GM06990 (cell line): ENCODE measurements at regions not wholly inside any gene's neighbourhood (a gene's known extent, or its start where the extent isn't known, plus 50 kb on each side); places are given as distances from the start of the nearest gene placed in this dataset.

Experiments
- DNase-seq: peaks from one replicate; pipeline ENCODE4 v3.0.0-alpha.2; 2011; ENCODE audit not compliant: insufficient read length; ENCODE audit errors: extremely low read depth
- H3K27me3 ChIP-seq: replicated peaks from 2 replicates; pipeline ENCODE4 v1.6.0; 2011; ENCODE audit warnings: low read length; ENCODE audit not compliant: control insufficient read depth, insufficient read depth
- H3K36me3 ChIP-seq: 2 replicates; pipeline ENCODE4 v1.5.1; 2011; ENCODE audit warnings: low read length; ENCODE audit not compliant: control insufficient read depth, insufficient read depth
- H3K4me3 ChIP-seq: replicated peaks from 2 replicates; pipeline ENCODE4 v1.5.1; 2011; ENCODE audit warnings: low read depth, mild to moderate bottlenecking, control low read depth, low read length
- CTCF ChIP-seq: IDR thresholded peaks from 2 replicates; pipeline ENCODE4 v1.5.1; 2011; ENCODE audit warnings: low read length, control low read depth, mild to moderate bottlenecking, inconsistent platforms; ENCODE audit not compliant: insufficient read depth, poor library complexity, severe bottlenecking

GRCh38 chr14:80105488-80105994 is 105.8 kb downstream of the DIO2 start:
- Histone ChIP-seq H3K4me3 (no peak overlapping the region), H3K27me3 (no peaks in the 10 kb centered on the region), H3K36me3 (no peaks in the 10 kb centered on the region)
- no peak for TF ChIP-seq CTCF
- DNase-seq = no peak

DNA sequence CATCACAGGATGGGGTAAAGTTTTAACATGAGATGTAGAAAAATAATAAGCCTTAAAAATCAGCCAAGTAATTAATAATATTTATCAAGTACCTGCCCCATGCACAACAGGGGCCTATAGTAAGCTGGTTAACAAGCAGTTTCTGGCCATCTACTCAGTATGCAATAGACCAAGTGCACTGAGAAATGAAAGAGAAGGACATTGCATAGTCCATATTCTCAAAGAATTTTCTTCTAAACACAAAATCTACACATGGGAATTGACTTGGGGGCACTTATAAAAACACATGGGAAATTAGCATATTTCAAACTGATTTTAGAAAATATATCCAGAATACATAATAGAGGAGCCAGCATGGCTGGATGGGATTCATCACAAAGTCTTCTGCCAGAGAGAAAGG is 109.5 kb downstream of the DIO2 start:
- Histone ChIP-seq H3K36me3 (no peaks in the 10 kb centered on the region), H3K4me3 (no peak overlapping the region), H3K27me3 (no peaks in the 10 kb centered on the region)
- DNase-seq = no peak
- TF ChIP-seq CTCF = no peak

- TF ChIP-seq CTCF = no peak
- DNase-seq = no peak
Observed at GRCh38 chr14:80100681-80101080, 110.6 kb downstream of the DIO2 start.

GRCh38 chr14:80095623-80096022 is 115.7 kb downstream of the DIO2 start:
- Histone ChIP-seq H3K27me3 (no peaks in the 10 kb centered on the region), H3K4me3 (no peak overlapping the region), H3K36me3 (no peaks in the 10 kb centered on the region)
- no peak for DNase-seq
- TF ChIP-seq CTCF = no peak

More at GRCh38 chr14:80100681-80101080, 110.6 kb downstream of the DIO2 start:
- Histone ChIP-seq H3K27me3 (no peaks in the 10 kb centered on the region), H3K4me3 (no peak overlapping the region), H3K36me3 (no peaks in the 10 kb centered on the region)

DNA sequence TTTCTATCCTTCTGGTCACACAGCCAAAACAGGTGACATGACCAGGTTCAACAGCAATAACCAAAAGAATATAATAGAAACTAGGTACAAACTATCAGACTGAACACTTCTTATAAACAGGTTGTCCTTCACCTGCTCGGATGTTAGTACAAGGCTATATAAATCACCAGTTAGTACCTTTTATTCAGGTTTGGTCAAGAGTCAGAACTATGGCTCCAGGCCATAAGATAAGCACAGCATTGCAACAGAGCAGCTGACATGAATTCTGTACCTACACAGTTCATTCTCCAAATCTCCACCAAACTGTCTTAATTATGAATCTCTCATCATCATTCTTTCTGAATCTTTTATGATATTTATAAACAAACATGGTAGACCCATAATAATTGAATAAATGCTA is 123.9 kb downstream of the DIO2 start:
- Histone ChIP-seq H3K36me3 (no peaks in the 10 kb centered on the region), H3K4me3 (no peak overlapping the region), H3K27me3 (no peaks in the 10 kb centered on the region)
- DNase-seq = no peak
- no peak for TF ChIP-seq CTCF

DNA sequence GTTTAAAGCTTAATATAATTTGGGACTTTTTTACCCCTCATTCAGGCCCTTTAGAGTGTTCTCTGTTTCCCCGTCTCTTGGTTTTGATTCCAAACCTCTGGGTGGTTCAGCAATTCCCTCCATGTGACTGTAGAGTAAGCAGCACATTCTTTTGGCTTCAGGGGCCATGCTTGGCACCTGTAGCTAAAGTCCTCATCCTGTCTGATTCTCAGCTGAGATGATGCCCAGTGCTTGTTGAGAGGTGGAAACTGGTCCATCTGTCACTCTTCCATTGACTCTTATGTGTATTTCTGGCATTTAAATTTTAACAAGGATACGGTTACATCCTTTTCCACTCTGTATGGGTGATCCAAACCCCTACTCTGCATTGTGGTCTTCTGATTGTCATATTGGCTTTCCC is 127.1 kb downstream of the DIO2 start:
- no peak for DNase-seq

More for the DNA sequence above, 127.1 kb downstream of the DIO2 start:
- TF ChIP-seq CTCF = no peak
- no peak overlapping the region for H3K4me3 ChIP-seq
- H3K36me3 ChIP-seq = no peaks in the 10 kb centered on the region
- H3K27me3 ChIP-seq = no peaks in the 10 kb centered on the region
